HuH-7.5 (cell line): ENCODE measurements at regions not wholly inside any gene's neighbourhood (a gene's known extent, or its start where the extent isn't known, plus 50 kb on each side); places are given as distances from the start of the nearest gene placed in this dataset.
A peak's percentile ranks its signal among the peaks of the same experiment; 100 is the strongest.

Source experiments
- DNase-seq: peaks from one replicate; pipeline ENCODE4 v3.0.0; 2011; ENCODE audit warnings: low spot score

GRCh38 chr12:87930033-87930432 lies 99.2 kb downstream of the C12orf50 start:
- DNase-seq = no peak

GRCh38 chr12:87929346-87929745 lies 99.9 kb downstream of the C12orf50 start:
- no peak for DNase-seq

- no peak for DNase-seq
These were observed 101.2 kb downstream of the C12orf50 start for GRCh38 chr12:87928031-87928430.

GRCh38 chr12:87925021-87925420 lies 104.2 kb downstream of the C12orf50 start:
- no peak for DNase-seq

- DNase-seq = no peak
These were observed 105.1 kb downstream of the C12orf50 start for GRCh38 chr12:87924149-87924548.

GRCh38 chr12:87923361-87923760 lies 105.8 kb downstream of the C12orf50 start:
- no peak for DNase-seq

GRCh38 chr12:87922736-87923135 lies 106.5 kb downstream of the C12orf50 start:
- no peak for DNase-seq

GRCh38 chr12:87921621-87922020 lies 107.6 kb downstream of the C12orf50 start:
- no peak for DNase-seq

- no peak for DNase-seq
These were observed 109.1 kb downstream of the C12orf50 start for GRCh38 chr12:87920139-87920538.

- DNase-seq = no peak
These were observed 127.7 kb downstream of the C12orf50 start for GRCh38 chr12:87901457-87901856.

- no peak for DNase-seq
These were observed 131.5 kb downstream of the C12orf50 start for GRCh38 chr12:87897662-87898061.

GRCh38 chr12:87883806-87884205 lies 145.4 kb downstream of the C12orf50 start:
- DNase-seq = no peak

- DNase-seq = no peak
These were observed 150.1 kb downstream of the C12orf50 start for GRCh38 chr12:87879141-87879540.

GRCh38 chr12:87870493-87871460 lies 158.4 kb downstream of the C12orf50 start:
- peak; percentile 5 for DNase-seq

- no peak for DNase-seq
These were observed 159.1 kb downstream of the C12orf50 start for GRCh38 chr12:87870061-87870460.

GRCh38 chr12:87866578-87867292 lies 162.5 kb downstream of the C12orf50 start:
- no peak for DNase-seq

- DNase-seq = no peak
These were observed 167.4 kb downstream of the C12orf50 start for GRCh38 chr12:87861791-87862190.

- DNase-seq = no peak
These were observed 175.7 kb downstream of the C12orf50 start for GRCh38 chr12:87853448-87854003.

- no peak for DNase-seq
These were observed 180.1 kb downstream of the C12orf50 start for GRCh38 chr12:87849074-87849473.

GRCh38 chr12:87848248-87848868 lies 180.8 kb downstream of the C12orf50 start:
- DNase-seq = peak; percentile 6

- DNase-seq = no peak
These were observed 182.1 kb downstream of the C12orf50 start for GRCh38 chr12:87847147-87847546.

GRCh38 chr12:87846045-87846444 lies 183.2 kb downstream of the C12orf50 start:
- no peak for DNase-seq
